ENCODE measurements at regions not wholly inside any gene's neighbourhood (a gene's known extent, or its start where the extent isn't known, plus 50 kb on each side); places are given as distances from the start of the nearest gene placed in this dataset.

- Histone ChIP-seq H3K27me3 (ENCODE audit: control insufficient read depth in 1 of 2, insufficient read depth in 2 of 2, low read length in 2 of 2) (peaks cover 1 to 20% of the 10 kb centered on the region in 2 experiments; a peak in 3 of 5 replicates), H3K9me3 (ENCODE audit: low read length) (no peaks in the 10 kb centered on the region), H3K9ac (ENCODE audit: insufficient read depth, low read depth, low read length) (no peak overlapping the region), H3K36me3 (replicated peaks in 1 of 2; ENCODE audit: control insufficient read depth in 1 of 2, insufficient read depth in 2 of 2, low read length in 2 of 2) (no peaks in the 10 kb centered on the region), H3K79me2 (ENCODE audit: insufficient read depth, low read length) (no peaks in the 10 kb centered on the region), H2AFZ (ENCODE audit: low read length) (no peak overlapping the region), H3K4me3 (replicated peaks in 1 of 3; ENCODE audit: insufficient read depth in 1 of 3, low read depth in 2 of 3, low read length in 3 of 3) (no peak overlapping the region), H3K4me1 (ENCODE audit: insufficient read depth, low read length) (peaks cover 11% of the 10 kb centered on the region; the same call in 1 of the 2 replicates), H3K27ac (ENCODE audit: extremely low read length, insufficient read depth, low read length) (no peak overlapping the region), H4K20me1 (ENCODE audit: insufficient read depth, low read length) (no peaks in the 10 kb centered on the region), H3K4me2 (ENCODE audit: low read depth, low read length) (no peak overlapping the region)
- no peak for FAIRE-seq
- WGBS (ENCODE audit: low lambda C conversion rate), result 88% methylated on average over 1 of the region's 1 CpG
- ATAC-seq, result no peak
- POLR2A ChIA-PET, result no interaction called here
- intact Hi-C loops (cut with micrococcal nuclease; ENCODE audit: unreplicated experiment), result no loop called here
- TF ChIP-seq ZNF549 (CRISPR knock-in tag; IDR thresholded peaks at IDR 0.05) (no peak), FOXP4 (CRISPR knock-in tag; IDR thresholded peaks at IDR 0.05) (no peak), CCAR2 (optimal IDR thresholded peaks at IDR 0.05; ENCODE audit: low read depth, low read length) (no peak), MXI1 (IDR thresholded peaks at IDR 0.05; ENCODE audit: borderline replicate concordance, low read depth, low read length) (no peak), CHD2 (IDR thresholded peaks at IDR 0.05; ENCODE audit: low read depth, low read length) (no peak), ARNTL (CRISPR knock-in tag; IDR thresholded peaks at IDR 0.05) (no peak), GMEB1 (CRISPR knock-in tag; IDR thresholded peaks at IDR 0.05; ENCODE audit: borderline replicate concordance) (no peak), NFYB (CRISPR knock-in tag; IDR thresholded peaks at IDR 0.05) (no peak), NKX3-1 (CRISPR knock-in tag; IDR thresholded peaks at IDR 0.05) (no peak), GPBP1L1 (CRISPR knock-in tag; IDR thresholded peaks at IDR 0.05) (no peak), GTF3A (CRISPR knock-in tag; conservative IDR thresholded peaks at IDR 0.05) (no peak), GPN1 (CRISPR knock-in tag; IDR thresholded peaks at IDR 0.05; ENCODE audit: borderline replicate concordance) (no peak), ZFP1 (CRISPR knock-in tag; IDR thresholded peaks at IDR 0.05) (no peak), ZNF740 (CRISPR knock-in tag; IDR thresholded peaks at IDR 0.05) (no peak), MBD4 (IDR thresholded peaks at IDR 0.05; ENCODE audit: borderline replicate concordance, low read length) (no peak), TOE1 (CRISPR knock-in tag; IDR thresholded peaks at IDR 0.05) (no peak)
- CTCF ChIA-PET (ENCODE audit: low intra/inter-chr PET ratio, low total read pairs), result no interaction called here
- no peak for DNase-seq (ENCODE audit: low spot score)
- no TSS peak for BruUV-seq (replicated peaks)
- in situ Hi-C loops (cut with HindIII; ENCODE audit: extremely low pct_ligation_motif_present, low pct_unique_long_range_greater_than_20kb), result no loop called here
Observed at GRCh38 chr9:38335686-38336085, 56.8 kb upstream of the ALDH1B1 start.
